ENCODE measurements at regions not wholly inside any gene's neighbourhood (a gene's known extent, or its start where the extent isn't known, plus 50 kb on each side); places are given as distances from the start of the nearest gene placed in this dataset.
"Not testable (repeated sequence)": the region's sequence is repeated elsewhere in the genome, so short reads cannot be mapped to it uniquely, and the experiment has no call there.

- TF ChIP-seq, protein P1, sequence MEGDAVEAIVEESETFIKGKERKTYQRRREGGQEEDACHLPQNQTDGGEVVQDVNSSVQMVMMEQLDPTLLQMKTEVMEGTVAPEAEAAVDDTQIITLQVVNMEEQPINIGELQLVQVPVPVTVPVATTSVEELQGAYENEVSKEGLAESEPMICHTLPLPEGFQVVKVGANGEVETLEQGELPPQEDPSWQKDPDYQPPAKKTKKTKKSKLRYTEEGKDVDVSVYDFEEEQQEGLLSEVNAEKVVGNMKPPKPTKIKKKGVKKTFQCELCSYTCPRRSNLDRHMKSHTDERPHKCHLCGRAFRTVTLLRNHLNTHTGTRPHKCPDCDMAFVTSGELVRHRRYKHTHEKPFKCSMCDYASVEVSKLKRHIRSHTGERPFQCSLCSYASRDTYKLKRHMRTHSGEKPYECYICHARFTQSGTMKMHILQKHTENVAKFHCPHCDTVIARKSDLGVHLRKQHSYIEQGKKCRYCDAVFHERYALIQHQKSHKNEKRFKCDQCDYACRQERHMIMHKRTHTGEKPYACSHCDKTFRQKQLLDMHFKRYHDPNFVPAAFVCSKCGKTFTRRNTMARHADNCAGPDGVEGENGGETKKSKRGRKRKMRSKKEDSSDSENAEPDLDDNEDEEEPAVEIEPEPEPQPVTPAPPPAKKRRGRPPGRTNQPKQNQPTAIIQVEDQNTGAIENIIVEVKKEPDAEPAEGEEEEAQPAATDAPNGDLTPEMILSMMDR (optimal IDR thresholded peaks at IDR 0.05 in 1 of 3, IDR thresholded peaks at IDR 0.05 in 1 of 3, conservative IDR thresholded peaks at IDR 0.05 in 1 of 3; ENCODE audit: extremely low read depth in 1 of 3, insufficient read depth in 2 of 3, low read length in 3 of 3): not testable (repeated sequence)
- TF ChIP-seq EZH2 (IDR thresholded peaks at IDR 0.05; ENCODE audit: low read length): not testable (repeated sequence)
Measured at GRCh38 chr16:63388277-63388676, 1352.0 kb upstream of the CDH8 start.

All from keratinocyte (primary cell).